Fibroblast of skin of left quadriceps (primary cell): ENCODE measurements at regions not wholly inside any gene's neighbourhood (a gene's known extent, or its start where the extent isn't known, plus 50 kb on each side); places are given as distances from the start of the nearest gene placed in this dataset.
"Not testable (repeated sequence)": the region's sequence is repeated elsewhere in the genome, so short reads cannot be mapped to it uniquely, and the experiment has no call there.

Experiments
- DNase-seq, 2 experiments: peaks; one replicate each; pipeline ENCODE4 v3.0.0-alpha.2; 2013; ENCODE audit warnings: low read depth in 2 of 2

DNA sequence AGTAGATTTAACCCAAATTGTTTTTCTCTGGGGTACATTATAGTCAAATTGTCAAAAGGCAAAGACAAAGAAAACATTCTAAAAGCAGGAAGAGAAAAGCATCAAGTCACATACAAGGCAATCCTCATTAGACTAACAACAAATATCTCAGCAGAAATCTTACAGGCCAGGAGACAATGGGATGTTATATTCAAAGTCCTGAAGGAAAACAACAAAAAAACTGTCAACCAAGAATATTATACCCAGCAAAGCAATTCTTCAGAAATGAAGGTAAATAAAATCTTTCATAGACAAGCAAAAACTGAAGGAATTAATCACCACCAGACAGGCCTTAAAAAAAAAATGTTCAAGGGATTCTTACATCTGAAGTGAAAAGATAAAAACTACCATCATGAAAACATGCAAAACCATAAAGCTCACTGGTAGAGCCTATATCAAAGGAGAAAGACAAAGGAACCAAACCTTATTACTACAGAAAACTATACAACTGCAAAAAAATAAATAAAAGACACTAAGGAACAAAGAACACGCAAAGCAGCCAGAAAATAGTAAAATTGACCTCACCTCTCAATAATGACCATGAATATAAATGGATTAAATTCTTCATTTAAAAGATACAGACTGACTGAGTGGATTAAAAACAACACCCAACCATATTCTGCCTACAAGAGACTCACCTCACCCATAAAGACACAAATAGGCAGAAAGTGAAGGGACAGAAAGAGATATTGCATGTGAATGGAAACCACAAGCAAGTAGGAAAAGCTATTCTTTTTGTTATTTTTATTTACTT is 113.8 kb upstream of the ZC3H11B start:
- no peak for DNase-seq

DNA sequence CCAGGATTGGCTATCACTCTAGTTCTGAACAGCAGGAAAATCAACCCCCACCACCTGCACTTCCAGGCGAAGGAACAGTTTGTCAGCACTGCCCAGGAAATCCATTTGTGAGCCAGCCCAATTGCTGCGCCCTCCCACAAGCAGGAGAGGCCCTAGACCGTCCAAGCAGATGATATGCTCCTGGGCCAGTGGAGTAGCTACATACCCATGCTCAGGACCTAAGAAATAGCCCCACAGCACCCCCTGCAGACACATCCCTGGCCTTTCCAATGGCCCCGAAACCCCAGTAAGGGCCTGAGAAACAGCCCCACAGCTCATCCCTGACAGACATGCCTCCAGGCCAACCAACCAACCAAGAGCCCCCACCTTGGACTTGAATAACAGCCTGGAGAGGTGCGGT is 111.5 kb upstream of the ZC3H11B start:
- DNase-seq, result no peak

GRCh38 chr1:219717536-219717935 is 104.6 kb upstream of the ZC3H11B start:
- DNase-seq, result no peak

DNA sequence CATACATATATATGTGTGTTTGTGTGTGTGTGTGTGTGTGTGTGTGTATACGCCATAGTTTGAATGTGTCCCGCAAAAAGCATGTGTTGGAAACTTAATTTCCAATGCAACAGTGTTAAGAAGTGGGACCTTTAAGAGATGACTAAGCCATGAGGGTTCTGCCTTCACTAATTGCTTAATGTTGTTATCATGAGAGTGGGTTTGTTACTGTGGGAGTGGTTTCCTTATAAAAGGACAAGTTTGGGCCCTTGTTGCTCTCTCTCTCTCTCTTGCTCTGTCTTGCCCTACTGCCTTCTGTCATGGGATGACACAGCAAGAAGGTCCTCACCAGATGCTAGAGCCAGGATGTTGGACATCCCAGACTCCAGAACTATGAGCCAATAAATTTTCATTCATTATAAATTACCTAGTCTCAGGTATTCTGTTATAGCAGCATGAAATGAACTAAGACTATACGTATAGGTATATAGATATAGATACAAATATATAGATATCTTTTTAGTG is 103.8 kb upstream of the ZC3H11B start:
- DNase-seq, result no peak

DNA sequence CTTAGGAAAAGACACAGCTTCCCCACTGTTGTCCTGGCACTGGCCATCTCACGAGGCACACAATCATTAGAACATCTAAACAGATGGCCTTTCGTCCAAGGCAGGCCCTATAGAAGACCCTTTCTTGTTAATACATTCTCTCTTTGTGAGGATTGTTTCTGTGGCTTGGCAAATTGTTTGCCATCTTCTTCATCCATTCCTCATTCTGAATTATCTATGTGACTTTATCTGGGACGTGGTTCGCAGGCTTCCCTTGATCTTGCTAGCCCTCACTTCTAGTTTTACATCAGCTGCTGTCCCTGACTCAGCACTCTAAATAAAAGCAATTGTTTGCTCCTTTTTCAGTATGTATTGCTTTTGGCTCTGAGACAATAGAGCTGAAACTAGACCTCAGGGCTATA is 101.1 kb upstream of the ZC3H11B start:
- no peak for DNase-seq

DNA sequence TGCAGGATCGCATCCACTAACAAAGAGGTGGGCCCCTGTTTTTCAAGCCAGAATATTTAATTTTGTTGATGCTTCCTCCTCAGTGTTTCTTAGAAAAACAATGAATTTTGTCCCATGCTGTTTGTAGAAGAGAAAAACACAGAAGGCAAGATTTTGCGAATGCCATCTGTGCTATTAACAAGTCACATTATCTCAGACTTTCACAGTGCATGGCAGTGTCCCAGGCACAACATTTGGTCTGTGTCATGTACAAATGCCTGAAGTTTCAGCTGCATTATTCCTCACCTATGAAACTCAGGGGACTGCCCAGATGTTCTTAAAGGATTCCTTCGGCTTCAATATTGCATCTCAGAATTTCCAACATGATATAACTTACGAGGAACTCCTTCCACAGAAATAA is 99.6 kb upstream of the ZC3H11B start:
- no peak for DNase-seq

DNA sequence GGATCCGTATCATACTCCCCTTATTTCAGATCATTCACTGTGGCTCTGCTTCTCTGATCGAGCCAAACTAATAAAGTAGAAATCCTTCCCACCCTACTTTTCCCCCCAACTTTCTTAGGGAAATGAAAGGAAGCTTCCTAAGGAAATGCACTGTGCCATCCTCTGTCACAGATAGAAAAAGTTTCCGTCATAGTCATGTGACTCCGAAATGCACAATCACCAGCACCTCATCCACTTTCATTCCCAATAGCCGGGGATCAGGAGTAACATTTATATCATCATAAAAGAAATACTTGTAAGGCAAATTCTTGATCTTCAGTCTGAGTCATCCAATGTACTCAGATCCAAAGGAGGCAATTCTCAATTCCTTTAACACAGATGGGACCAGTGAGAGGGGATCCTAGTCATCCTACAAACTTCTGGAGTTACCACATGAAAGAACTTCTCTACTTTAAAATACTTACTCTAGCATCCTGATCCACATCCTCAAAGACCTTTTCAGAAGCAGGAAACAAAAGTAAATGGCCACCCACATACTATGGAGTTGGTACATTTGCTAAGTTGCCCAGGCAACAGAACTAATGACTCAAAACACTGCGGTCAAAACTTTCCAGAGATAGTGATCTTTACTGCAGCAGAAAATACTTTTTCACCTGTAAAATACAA is 97.8 kb upstream of the ZC3H11B start:
- DNase-seq, result peak; percentile 79 to 81

GRCh38 chr1:219708919-219709543 is 96.1 kb upstream of the ZC3H11B start:
- DNase-seq, result no peak

- not testable (repeated sequence) for DNase-seq
Measured at GRCh38 chr1:219707885-219708284, 95.0 kb upstream of the ZC3H11B start.

DNA sequence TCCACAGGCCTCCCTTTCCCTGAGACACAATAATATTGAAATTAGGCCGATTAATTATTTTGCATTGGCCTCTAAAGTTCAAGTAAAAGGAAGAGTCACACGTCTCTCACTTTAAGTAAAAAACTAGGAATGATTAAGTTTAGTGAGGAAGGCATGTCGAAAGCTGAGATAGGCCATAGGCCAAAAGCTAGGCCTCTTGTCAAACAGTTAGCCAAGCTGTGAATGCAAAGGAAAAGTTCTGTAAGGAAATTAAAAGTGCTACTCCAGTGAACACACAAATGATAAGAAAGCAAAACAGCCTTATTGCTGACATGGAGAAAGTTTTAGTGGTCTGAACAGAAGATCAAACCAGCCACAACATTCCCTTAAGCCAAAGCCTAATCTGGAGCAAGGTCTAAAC is 91.4 kb upstream of the ZC3H11B start:
- not testable (repeated sequence) for DNase-seq

DNA sequence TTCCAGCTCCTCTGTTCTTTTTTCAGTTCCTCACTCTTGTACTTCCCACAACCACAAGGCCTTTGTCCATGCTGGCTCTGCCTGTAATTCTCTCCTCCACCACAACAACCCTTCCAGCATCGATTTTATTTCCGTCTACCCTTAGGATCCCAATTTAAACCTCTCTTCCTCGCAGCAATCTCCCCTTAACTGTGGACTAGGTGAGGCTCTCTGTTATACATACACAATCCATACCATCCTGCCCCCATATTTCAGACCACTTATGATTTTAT is 90.4 kb upstream of the ZC3H11B start:
- DNase-seq, result no peak

DNA sequence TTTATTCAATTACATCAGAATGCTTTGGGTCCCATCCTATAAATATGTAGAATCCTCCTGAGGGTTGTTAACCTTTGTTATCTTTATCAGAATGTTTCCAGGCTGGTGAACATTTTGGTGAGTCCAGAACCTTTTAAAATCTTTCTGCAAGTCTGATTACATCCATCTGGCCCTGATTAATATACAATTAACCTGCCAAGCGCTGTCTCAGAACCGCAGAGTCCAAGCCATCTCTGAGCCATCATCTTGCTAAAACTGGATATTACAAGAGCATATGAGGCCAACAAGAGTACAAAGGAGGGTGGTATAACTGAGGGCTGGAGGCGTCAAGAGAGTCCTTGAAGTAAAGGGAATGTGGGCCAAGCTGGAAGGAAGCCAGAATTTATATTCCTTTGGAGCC is 88.6 kb upstream of the ZC3H11B start:
- no peak for DNase-seq

- DNase-seq, result no peak
Measured at GRCh38 chr1:219699870-219700269, 87.0 kb upstream of the ZC3H11B start.

GRCh38 chr1:219697682-219698081 is 84.8 kb upstream of the ZC3H11B start:
- DNase-seq, result no peak

DNA sequence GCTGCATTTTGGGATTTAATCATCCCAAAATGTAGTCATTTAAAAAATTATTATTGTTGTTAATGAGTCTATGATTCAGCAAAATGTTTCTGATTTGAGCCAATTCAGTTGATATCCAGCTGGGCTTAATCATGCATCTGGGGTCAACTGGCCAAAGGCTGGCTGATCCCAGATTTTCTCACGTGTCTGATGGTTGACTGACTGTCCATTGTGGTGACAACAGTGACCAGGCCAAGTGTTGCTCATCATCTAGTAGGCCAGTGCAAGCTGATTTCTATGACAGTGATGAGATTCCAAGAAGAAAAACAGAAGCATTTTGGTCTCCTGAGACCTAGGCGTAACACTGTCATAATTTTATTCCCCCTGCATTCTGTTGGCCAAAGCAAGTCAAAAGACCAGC is 80.1 kb upstream of the ZC3H11B start:
- DNase-seq, result no peak

DNA sequence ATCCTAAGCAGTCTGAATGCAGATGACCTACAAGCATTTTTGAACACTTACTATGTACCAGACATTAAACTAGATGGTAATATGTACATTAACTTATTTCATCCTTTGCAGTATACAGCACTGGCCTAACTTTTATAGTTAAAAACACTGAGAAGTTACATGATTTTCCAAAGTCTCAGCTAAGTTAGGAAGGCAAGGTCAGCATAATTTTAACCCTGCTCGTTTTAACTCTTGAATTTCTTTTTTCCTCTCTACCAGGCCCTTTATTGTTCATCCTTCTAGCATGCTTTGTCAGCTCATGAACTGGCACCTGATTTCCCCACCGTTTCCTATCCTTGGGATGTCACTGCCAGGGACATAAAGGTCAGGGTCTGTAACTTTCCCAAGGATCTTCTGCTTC is 76.9 kb upstream of the ZC3H11B start:
- DNase-seq, result no peak

- no peak for DNase-seq
Measured at GRCh38 chr1:219687779-219688178, 74.9 kb upstream of the ZC3H11B start.

DNA sequence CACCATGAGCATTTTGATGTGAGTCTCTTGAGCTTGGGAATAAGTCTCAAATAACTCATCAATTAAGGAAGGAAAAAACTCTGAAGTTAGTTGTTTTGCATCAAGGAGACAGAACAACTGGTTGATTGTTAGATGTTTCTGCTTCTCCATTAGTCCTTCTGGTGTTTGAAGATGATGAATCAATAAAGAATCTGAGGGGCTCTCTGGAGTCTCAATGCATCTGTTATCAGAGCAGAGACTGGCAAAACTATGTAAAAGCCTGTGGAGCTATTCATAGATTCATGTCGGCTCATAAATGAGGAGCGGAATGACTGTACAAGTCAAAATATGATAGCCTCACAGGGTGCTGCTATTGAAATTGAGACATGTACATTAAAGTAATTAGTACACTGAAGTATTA is 73.3 kb upstream of the ZC3H11B start:
- DNase-seq, result no peak

GRCh38 chr1:219682788-219683187 is 69.9 kb upstream of the ZC3H11B start:
- no peak for DNase-seq

- no peak for DNase-seq
Measured at GRCh38 chr1:219681876-219682275, 69.0 kb upstream of the ZC3H11B start.

DNA sequence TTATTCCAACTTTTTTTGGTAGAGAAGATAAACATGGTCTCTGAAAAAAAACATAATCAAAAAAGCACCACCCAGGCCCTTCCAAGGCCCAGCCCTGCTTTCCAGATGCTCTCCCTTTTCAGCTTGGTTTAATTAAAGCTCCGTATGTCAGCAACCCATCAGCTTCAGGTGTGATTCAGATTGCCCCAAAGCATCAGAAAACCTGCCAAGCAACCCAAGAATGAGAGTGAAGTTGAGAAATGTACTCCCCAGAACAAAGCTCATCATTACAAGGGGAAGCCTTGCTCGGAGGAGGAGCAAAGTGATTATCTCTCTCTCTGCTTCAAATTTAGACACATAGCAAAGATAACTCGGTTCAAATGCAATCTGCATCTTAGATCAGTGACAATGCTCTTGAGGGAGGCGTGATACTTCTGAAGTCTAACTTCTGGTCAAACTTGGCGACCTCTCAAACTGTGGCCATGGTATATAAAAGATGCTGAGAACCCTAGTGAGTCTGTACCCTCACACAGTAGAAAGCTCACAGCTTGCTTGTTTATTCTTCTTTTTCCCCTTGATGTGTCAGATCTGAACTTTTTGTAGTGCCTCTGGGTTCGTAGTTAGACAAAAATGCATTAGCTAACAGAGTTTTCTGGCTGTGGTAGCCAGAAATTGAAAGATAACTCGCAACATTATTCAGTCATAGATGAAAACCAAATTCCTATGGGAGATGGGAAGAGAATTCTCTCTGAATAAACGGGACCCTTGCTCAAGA is 63.3 kb upstream of the ZC3H11B start:
- DNase-seq, result peak; percentile 22 to 29

GRCh38 chr1:219670426-219671149 is 57.7 kb upstream of the ZC3H11B start:
- no peak for DNase-seq
